Tibial nerve (tissue), 4 donors: ENCODE measurements at regions not wholly inside any gene's neighbourhood (a gene's known extent, or its start where the extent isn't known, plus 50 kb on each side); places are given as distances from the start of the nearest gene placed in this dataset.

ENCODE experiments used
- DNase-seq, 2 donors: peaks; one replicate each; pipeline ENCODE4 v3.0.0-alpha.2; 2019; ENCODE audit warnings: low spot score in 2 of 2
- H3K27ac ChIP-seq, 4 donors: fragments of 200-600 bp; sonication (generic) in 3 of 4; one replicate each; pipeline ENCODE4 v1.5.1; 2017 to 2019; ENCODE audit warnings: mild to moderate bottlenecking in 1 of 4
- H3K27me3 ChIP-seq, 2 donors: fragments of 200-600 bp; sonication (generic) in 1 of 2; one replicate each; pipeline versions ENCODE4 v1.5.1 to v1.6.0; 2017 to 2019
- H3K36me3 ChIP-seq, 3 donors: fragments of 200-600 bp; sonication (generic); one replicate each; pipeline ENCODE4 v1.5.1; 2018 to 2019
- H3K4me1 ChIP-seq, 4 donors: fragments of 200-600 bp; sonication (generic) in 3 of 4; one replicate each; pipeline ENCODE4 v1.5.1; 2017 to 2019
- H3K4me3 ChIP-seq, 4 donors: fragments of 200-600 bp; sonication (generic) in 3 of 4; one replicate each; pipeline ENCODE4 v1.5.1; 2017 to 2019; ENCODE audit warnings: mild to moderate bottlenecking in 1 of 4, moderate library complexity in 1 of 4
- H3K9me3 ChIP-seq, 4 donors: fragments of 200-600 bp; sonication (generic) in 3 of 4; one replicate each; pipeline ENCODE4 v1.5.1; 2017 to 2019
- CTCF ChIP-seq, 5 experiments: fragments of 200-600 bp in 3 of 5; fragments of 450-650 bp in 2 of 5; sonication (generic) in 3 of 5; IDR thresholded peaks; one replicate each; pipeline ENCODE4 v1.5.1; 2016 to 2019; ENCODE audit warnings: antibody characterized with exemption in 5 of 5, mild to moderate bottlenecking in 3 of 5, moderate library complexity in 2 of 5
- EP300 ChIP-seq, 2 donors: sonication (generic); formaldehyde crosslinking; IDR thresholded peaks; one replicate each; pipeline ENCODE4 v1.6.1; 2017; ENCODE audit warnings: antibody characterized with exemption in 2 of 2, mild to moderate bottlenecking in 1 of 2
- POLR2A ChIP-seq, 2 donors: fragments of 450-650 bp; IDR thresholded peaks; one replicate each; pipeline ENCODE4 v1.6.1; 2017; ENCODE audit warnings: antibody characterized with exemption in 2 of 2, mild to moderate bottlenecking in 2 of 2, moderate library complexity in 2 of 2
- WGBS, 2 donors: methylation state at CpG; one replicate each; pipeline ENCODE4 v1.1.5; 2018; 5-methylcytosine and 5-hydroxymethylcytosine counted together

- Histone ChIP-seq H3K27me3 (no peaks in the 10 kb centered on the region), H3K36me3 (no peaks in the 10 kb centered on the region), H3K4me3 (no peak overlapping the region), H3K9me3 (peaks cover 0 to 6% (median 0%) of the 10 kb centered on the region in 4 donors), H3K27ac (no peak overlapping the region), H3K4me1 (no peaks in the 10 kb centered on the region)
- TF ChIP-seq EP300 (IDR thresholded peaks at IDR 0.05) (no peak), POLR2A (IDR thresholded peaks at IDR 0.05) (no peak), CTCF (IDR thresholded peaks at IDR 0.05) (no peak)
- no peak for DNase-seq
- WGBS, 2 donors = 91% methylated on average over 4 of the region's 4 CpGs
Observed at GRCh38 chr11:37533830-37534229, 935.8 kb upstream of the RAG2 start.

DNA sequence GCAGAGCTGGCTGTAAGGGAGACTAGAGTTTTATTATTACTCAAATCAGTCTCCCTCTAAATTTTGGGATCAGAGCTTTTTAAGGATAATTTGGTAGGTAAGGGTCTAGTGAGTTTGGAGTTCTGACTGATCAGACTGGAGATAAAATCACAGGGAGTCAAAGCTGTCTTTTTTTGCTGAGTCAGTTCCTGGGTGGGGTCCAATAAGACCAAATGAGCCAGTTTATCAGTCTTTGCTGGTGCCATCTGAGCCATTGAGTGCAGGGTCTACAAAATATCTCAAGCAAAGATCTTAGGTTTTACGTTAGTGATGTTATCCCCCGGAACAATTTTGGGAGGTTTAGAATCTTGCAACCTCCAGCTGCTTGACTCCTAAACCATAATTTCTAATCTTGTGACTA is 935.1 kb upstream of the RAG2 start:
- WGBS, 2 donors = 89 to 91% methylated on average over 2 of the region's 2 CpGs
- no peaks in the 10 kb centered on the region for H3K4me1 ChIP-seq
- peaks cover 0 to 10% (median 0%) of the 10 kb centered on the region in 4 donors for H3K9me3 ChIP-seq
- no peak for DNase-seq
- H3K4me3 ChIP-seq = no peak overlapping the region
- TF ChIP-seq CTCF (IDR thresholded peaks at IDR 0.05) (no peak), EP300 (IDR thresholded peaks at IDR 0.05) (no peak), POLR2A (IDR thresholded peaks at IDR 0.05) (no peak)
- no peaks in the 10 kb centered on the region for H3K36me3 ChIP-seq
- no peak overlapping the region for H3K27ac ChIP-seq
- H3K27me3 ChIP-seq = no peaks in the 10 kb centered on the region

DNA sequence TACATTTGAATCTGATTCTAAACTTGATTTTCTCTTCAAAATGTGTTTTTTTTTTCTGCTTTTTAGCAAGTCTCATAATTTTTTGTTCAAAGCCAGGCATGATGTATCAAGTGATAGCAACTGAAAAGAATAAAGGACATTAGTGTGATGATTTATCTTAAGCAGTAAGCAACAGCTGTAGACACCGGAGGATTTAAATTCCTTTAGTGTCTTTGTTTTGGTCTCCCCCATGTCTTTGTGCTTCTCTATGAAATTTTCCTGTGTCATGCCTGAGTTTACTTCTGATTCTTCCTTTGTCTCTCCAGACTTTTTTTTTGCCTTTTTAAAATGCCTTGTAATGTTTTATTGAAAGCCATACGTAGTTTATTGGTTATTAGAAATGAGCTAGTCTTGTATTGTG is 934.2 kb upstream of the RAG2 start:
- Histone ChIP-seq H3K4me3 (no peak overlapping the region), H3K27me3 (no peaks in the 10 kb centered on the region), H3K36me3 (no peaks in the 10 kb centered on the region), H3K4me1 (no peaks in the 10 kb centered on the region), H3K9me3 (peaks cover 0 to 10% (median 0%) of the 10 kb centered on the region in 4 donors), H3K27ac (no peak overlapping the region)
- TF ChIP-seq POLR2A (IDR thresholded peaks at IDR 0.05) = no peak
- no peak for TF ChIP-seq EP300 (IDR thresholded peaks at IDR 0.05)
- no peak for TF ChIP-seq CTCF (IDR thresholded peaks at IDR 0.05)
- no peak for DNase-seq
- 54 to 57% methylated on average over 2 of the region's 2 CpGs for WGBS, 2 donors

GRCh38 chr11:37527545-37527944 is 929.5 kb upstream of the RAG2 start:
- WGBS, 2 donors = 96 to 100% methylated on average over 1 of the region's 1 CpG
- peaks cover 0 to 10% (median 0%) of the 10 kb centered on the region in 4 donors for H3K9me3 ChIP-seq
- no peaks in the 10 kb centered on the region for H3K4me1 ChIP-seq
- H3K27me3 ChIP-seq = no peaks in the 10 kb centered on the region
- no peak for TF ChIP-seq EP300 (IDR thresholded peaks at IDR 0.05)
- no peak for TF ChIP-seq CTCF (IDR thresholded peaks at IDR 0.05)
- TF ChIP-seq POLR2A (IDR thresholded peaks at IDR 0.05) = no peak
- H3K4me3 ChIP-seq = no peak overlapping the region
- no peaks in the 10 kb centered on the region for H3K36me3 ChIP-seq
- DNase-seq = no peak
- H3K27ac ChIP-seq = no peak overlapping the region

DNA sequence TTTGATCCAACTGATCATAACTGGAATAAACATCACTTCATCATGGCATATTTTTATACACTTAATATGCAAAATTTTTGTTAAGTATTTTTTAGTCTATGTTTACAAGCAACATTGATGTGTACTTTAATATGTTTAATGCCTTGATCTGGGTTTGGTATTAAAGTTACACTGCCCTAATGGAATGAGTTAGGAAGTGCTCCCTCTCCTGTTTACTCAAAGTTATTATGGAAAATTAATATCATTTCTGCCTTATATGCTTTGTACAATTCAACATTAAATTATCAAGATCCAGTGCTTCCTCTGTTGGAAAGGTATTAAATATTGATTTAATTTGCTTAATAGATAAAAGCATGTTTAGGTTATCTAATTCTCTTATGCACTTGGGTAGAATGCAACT is 927.3 kb upstream of the RAG2 start:
- Histone ChIP-seq H3K4me1 (no peaks in the 10 kb centered on the region), H3K27me3 (no peaks in the 10 kb centered on the region), H3K36me3 (no peaks in the 10 kb centered on the region), H3K4me3 (no peak overlapping the region), H3K27ac (no peak overlapping the region), H3K9me3 (peaks cover 0 to 10% (median 0%) of the 10 kb centered on the region in 4 donors)
- DNase-seq = no peak
- TF ChIP-seq CTCF (IDR thresholded peaks at IDR 0.05) (peak in 1 of 5 experiments; percentile 4), POLR2A (IDR thresholded peaks at IDR 0.05) (no peak), EP300 (IDR thresholded peaks at IDR 0.05) (no peak)
